Upper lobe of left lung (tissue), 6 donors: ENCODE measurements at regions not wholly inside any gene's neighbourhood (a gene's known extent, or its start where the extent isn't known, plus 50 kb on each side); places are given as distances from the start of the nearest gene placed in this dataset.

Source experiments
- ATAC-seq, 2 donors: fragments of 200-7000 bp; cut with Tn5 transposase; one replicate each; pipeline ENCODE4 v1.9.1; 2022; ENCODE audit warnings: mild to moderate bottlenecking in 2 of 2, moderate library complexity in 2 of 2; ENCODE audit not compliant: low FRiP score in 2 of 2
- DNase-seq, 2 donors: peaks; one replicate each; pipeline ENCODE4 v3.0.0-alpha.2; 2019 to 2020
- H3K27ac ChIP-seq, 4 donors: fragments of 200-600 bp; sonication (generic); one replicate each; pipeline ENCODE4 v1.5.1; 2016 to 2019
- H3K27me3 ChIP-seq, 4 donors: fragments of 200-600 bp; sonication (generic); one replicate each; pipeline ENCODE4 v1.5.1; 2017 to 2019
- H3K36me3 ChIP-seq, 4 donors: fragments of 200-600 bp; sonication (generic); one replicate each; pipeline ENCODE4 v1.5.1; 2016 to 2019
- H3K4me1 ChIP-seq, 4 donors: fragments of 200-600 bp; sonication (generic); one replicate each; pipeline ENCODE4 v1.5.1; 2018 to 2019
- H3K4me3 ChIP-seq, 4 donors: fragments of 200-600 bp; sonication (generic); one replicate each; pipeline ENCODE4 v1.5.1; 2017 to 2019; ENCODE audit warnings: mild to moderate bottlenecking in 2 of 4, moderate library complexity in 1 of 4
- H3K9me3 ChIP-seq, 4 donors: fragments of 200-600 bp; sonication (generic); one replicate each; pipeline ENCODE4 v1.5.1; 2018 to 2019
- EP300 ChIP-seq, 4 donors: sonication (generic); formaldehyde crosslinking; IDR thresholded peaks; one replicate each; pipeline ENCODE4 v1.5.1; 2017; ENCODE audit warnings: antibody characterized with exemption in 4 of 4, control low read depth in 2 of 4
- POLR2A ChIP-seq, 4 donors: fragments of 450-650 bp; IDR thresholded peaks; one replicate each; pipeline ENCODE4 v1.5.1; 2016 to 2017; ENCODE audit warnings: antibody characterized with exemption in 4 of 4, mild to moderate bottlenecking in 2 of 4
- POLR2AphosphoS5 ChIP-seq, 2 donors: sonication (generic); formaldehyde crosslinking; IDR thresholded peaks; one replicate each; pipeline ENCODE4 v1.5.1; 2017; ENCODE audit warnings: antibody characterized with exemption in 2 of 2
- WGBS, 2 donors: methylation state at CpG; one replicate each; pipeline ENCODE4 v1.1.5; 2017 to 2018; 5-methylcytosine and 5-hydroxymethylcytosine counted together
- TF ChIP-seq, protein P1 (sequence below), 6 experiments: fragments of 450-650 bp in 4 of 6; fragments of 200-600 bp in 2 of 6; sonication (generic) in 2 of 6; IDR thresholded peaks; one replicate each; pipeline ENCODE4 v1.5.1; 2016 to 2019; ENCODE audit warnings: antibody characterized with exemption in 6 of 6
- donor health status: DM: no; HTN: no; CAD: no; lungs with moderate emphysema.
- donor health status: DM: no; HTN: yes; CAD: no; lungs with severe emphysema.

DNA sequence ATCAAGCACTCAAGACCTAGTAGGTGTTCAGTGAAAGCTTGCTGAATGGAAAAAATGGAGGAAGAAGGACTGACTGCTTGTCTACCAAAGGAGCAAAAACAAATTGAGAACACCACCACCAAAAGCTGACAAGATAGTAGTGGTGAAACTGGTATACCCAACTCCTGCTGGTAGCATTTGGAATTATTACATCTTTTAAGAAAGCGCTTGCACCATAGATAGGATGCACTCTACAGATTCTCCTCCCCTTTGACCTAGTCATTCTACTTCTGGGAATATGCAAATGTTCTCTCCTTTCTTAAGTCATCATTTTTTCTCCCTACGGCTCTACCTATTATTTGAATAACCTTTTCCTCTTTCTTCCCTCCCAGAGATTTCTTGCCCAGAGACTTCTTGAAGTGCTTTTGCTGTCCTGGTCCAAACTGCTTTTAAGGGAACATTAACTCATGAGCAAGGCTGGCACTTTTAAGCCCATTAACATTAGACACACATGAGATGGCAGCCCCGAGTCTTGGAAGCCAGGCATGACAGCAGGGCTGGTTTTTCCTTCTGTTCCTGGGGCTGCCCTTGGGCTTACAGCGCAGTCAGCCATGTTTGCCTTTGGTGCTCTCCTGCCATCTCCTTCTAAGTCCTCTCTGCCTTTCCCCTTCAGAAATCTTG is 75.0 kb upstream of the TLE3 start:
- DNase-seq (no peak), ATAC-seq (no peak)
- H3K9me3 ChIP-seq: no peaks in the 10 kb centered on the region
- WGBS, 2 donors: 92 to 93% methylated on average over 4 of the region's 4 CpGs
- TF ChIP-seq POLR2A (IDR thresholded peaks at IDR 0.05) (no peak), EP300 (IDR thresholded peaks at IDR 0.05) (no peak), POLR2AphosphoS5 (IDR thresholded peaks at IDR 0.05) (no peak)
- TF ChIP-seq, protein P1, sequence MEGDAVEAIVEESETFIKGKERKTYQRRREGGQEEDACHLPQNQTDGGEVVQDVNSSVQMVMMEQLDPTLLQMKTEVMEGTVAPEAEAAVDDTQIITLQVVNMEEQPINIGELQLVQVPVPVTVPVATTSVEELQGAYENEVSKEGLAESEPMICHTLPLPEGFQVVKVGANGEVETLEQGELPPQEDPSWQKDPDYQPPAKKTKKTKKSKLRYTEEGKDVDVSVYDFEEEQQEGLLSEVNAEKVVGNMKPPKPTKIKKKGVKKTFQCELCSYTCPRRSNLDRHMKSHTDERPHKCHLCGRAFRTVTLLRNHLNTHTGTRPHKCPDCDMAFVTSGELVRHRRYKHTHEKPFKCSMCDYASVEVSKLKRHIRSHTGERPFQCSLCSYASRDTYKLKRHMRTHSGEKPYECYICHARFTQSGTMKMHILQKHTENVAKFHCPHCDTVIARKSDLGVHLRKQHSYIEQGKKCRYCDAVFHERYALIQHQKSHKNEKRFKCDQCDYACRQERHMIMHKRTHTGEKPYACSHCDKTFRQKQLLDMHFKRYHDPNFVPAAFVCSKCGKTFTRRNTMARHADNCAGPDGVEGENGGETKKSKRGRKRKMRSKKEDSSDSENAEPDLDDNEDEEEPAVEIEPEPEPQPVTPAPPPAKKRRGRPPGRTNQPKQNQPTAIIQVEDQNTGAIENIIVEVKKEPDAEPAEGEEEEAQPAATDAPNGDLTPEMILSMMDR (IDR thresholded peaks at IDR 0.05): no peak
- no peak overlapping the region for H3K27ac ChIP-seq
- H3K4me3 ChIP-seq: no peak overlapping the region
- no peaks in the 10 kb centered on the region for H3K4me1 ChIP-seq
- H3K36me3 ChIP-seq: no peaks in the 10 kb centered on the region
- H3K27me3 ChIP-seq: no peaks in the 10 kb centered on the region

DNA sequence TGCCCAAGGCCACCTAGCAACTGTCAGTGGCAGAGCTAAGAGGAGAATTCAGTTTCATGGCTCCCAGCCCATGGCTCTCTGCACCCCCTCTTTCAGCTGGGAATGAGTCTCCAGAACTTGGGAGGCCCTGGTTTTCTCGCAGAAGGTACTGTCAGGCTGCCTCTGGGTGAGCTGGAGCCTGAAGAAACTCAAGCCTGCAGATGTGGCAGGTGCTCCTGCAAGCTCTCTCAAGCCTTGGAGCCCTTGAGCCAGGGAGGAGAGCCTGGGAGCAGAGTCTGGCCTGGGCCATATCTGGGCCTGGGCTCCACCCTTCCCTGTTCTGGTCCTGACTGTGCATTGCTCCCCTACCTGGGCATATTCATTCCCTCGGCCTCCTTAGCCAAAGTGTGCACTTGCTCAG is 74.4 kb upstream of the TLE3 start:
- H3K36me3 ChIP-seq: no peaks in the 10 kb centered on the region
- H3K4me3 ChIP-seq: no peak overlapping the region
- no peaks in the 10 kb centered on the region for H3K9me3 ChIP-seq
- TF ChIP-seq POLR2AphosphoS5 (IDR thresholded peaks at IDR 0.05) (no peak), EP300 (IDR thresholded peaks at IDR 0.05) (no peak), POLR2A (IDR thresholded peaks at IDR 0.05) (no peak)
- TF ChIP-seq, protein P1 (IDR thresholded peaks at IDR 0.05): no peak
- DNase-seq (no peak), ATAC-seq (no peak)
- no peaks in the 10 kb centered on the region for H3K27me3 ChIP-seq
- WGBS, 2 donors: 88 to 92% methylated on average over 2 of the region's 2 CpGs
- no peak overlapping the region for H3K27ac ChIP-seq
- no peaks in the 10 kb centered on the region for H3K4me1 ChIP-seq

DNA sequence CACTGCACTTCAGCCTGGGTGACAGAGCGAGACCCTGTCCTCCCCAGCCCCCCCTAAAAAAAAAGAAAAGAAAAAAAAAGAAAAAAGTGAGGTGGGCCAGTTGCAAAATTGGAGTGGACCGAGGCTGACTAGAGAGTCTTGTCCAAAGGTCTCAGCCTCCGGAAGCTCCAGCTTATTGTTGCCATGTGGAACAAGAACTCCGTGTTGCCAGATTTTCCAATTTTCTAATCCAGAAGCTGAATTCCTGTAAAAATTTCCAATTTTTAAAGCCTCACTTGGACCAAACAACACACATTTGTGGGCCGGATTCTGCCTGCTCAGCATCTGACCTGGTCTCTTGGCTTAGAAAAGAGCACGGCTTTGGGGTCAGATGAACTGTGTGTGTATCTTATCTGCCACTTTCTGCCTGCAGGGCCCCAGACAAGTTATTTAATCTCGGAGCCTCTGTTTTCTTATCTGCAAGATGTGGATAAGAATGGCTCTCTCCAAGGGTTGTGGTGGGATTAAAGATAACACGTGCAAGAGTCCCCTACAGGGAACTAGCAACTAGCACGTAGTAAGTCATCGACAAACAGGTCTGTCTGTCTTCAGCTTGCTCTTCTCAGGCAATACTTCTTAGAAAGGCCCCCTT is 73.7 kb upstream of the TLE3 start:
- Histone ChIP-seq H3K4me1 (no peaks in the 10 kb centered on the region), H3K9me3 (no peaks in the 10 kb centered on the region), H3K4me3 (no peak overlapping the region), H3K36me3 (no peaks in the 10 kb centered on the region), H3K27me3 (no peaks in the 10 kb centered on the region), H3K27ac (no peak overlapping the region)
- TF ChIP-seq POLR2A (IDR thresholded peaks at IDR 0.05) (no peak), EP300 (IDR thresholded peaks at IDR 0.05) (no peak), POLR2AphosphoS5 (IDR thresholded peaks at IDR 0.05) (no peak)
- TF ChIP-seq, protein P1 (IDR thresholded peaks at IDR 0.05): no peak
- no peak for ATAC-seq
- DNase-seq: no peak
- 77 to 83% methylated on average over 10 of the region's 10 CpGs for WGBS, 2 donors

DNA sequence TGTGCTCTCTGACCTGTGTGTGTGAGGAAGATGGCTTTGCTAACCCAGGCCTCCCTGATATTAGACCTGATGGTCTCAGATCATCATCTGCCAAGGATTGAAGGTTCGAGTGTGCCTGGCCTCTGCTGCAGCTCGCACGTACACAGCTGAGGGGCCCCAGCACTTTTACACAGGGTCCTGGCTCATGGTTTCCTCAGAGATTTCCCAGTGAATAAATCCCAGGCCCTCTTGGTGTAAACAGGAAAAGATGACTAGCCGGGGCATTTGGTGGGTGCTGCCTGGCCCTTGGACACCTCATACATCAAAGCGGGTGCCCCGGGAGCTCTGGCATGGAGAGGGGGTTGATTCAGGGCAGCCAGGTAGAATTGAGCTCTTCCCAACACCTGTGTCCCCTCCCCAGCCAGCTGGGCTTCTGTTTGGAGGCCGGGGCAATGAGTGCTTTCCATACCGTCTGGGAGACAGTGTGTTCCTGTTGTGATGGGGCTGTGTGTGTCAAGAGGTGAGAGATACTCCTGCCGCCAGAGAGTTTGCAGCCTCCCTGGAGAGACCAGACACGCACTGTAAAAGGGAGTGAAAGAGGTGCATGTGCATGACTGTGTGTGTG is 72.5 kb upstream of the TLE3 start:
- no peaks in the 10 kb centered on the region for H3K27me3 ChIP-seq
- 74 to 86% methylated on average over 4 to 10 of the region's 10 CpGs for WGBS, 2 donors
- peaks cover 0 to 9% (median 4%) of the 10 kb centered on the region in 4 donors for H3K4me1 ChIP-seq
- H3K4me3 ChIP-seq: no peak overlapping the region
- no peaks in the 10 kb centered on the region for H3K36me3 ChIP-seq
- ATAC-seq (no peak), DNase-seq (no peak)
- no peak overlapping the region for H3K27ac ChIP-seq
- no peaks in the 10 kb centered on the region for H3K9me3 ChIP-seq
- TF ChIP-seq POLR2A (IDR thresholded peaks at IDR 0.05): no peak

DNA sequence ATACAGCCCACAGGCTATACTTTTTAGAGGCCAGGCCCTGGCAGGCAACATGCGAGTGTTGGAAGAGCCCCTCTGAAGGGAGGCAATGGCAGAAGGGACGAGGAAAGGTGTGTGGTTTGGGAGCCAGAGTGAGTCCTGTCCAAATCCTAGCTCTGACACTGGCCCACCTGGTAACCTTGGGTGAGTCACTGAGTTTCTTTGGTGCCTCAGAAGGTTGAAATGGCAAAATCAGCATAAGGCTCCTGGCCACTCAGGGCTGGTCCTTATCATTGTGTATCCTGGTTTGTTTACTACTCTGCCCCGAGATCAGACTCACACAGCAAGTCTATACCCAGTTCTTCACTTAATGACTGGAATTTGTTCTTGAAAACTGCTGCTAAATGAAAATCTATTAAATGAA is 71.4 kb upstream of the TLE3 start:
- no peaks in the 10 kb centered on the region for H3K27me3 ChIP-seq
- peaks cover 0 to 9% (median 5%) of the 10 kb centered on the region in 4 donors for H3K4me1 ChIP-seq
- DNase-seq: no peak
- no peaks in the 10 kb centered on the region for H3K36me3 ChIP-seq
- no peaks in the 10 kb centered on the region for H3K9me3 ChIP-seq
- 91 to 92% methylated on average over 3 of the region's 3 CpGs for WGBS, 2 donors
- ATAC-seq: no peak
- no peak for TF ChIP-seq POLR2AphosphoS5 (IDR thresholded peaks at IDR 0.05)
- TF ChIP-seq, protein P1 (IDR thresholded peaks at IDR 0.05): no peak
- TF ChIP-seq EP300 (IDR thresholded peaks at IDR 0.05): no peak
- no peak for TF ChIP-seq POLR2A (IDR thresholded peaks at IDR 0.05)
- no peak overlapping the region for H3K27ac ChIP-seq
- no peak overlapping the region for H3K4me3 ChIP-seq
